ENCODE measurements at regions not wholly inside any gene's neighbourhood (a gene's known extent, or its start where the extent isn't known, plus 50 kb on each side); places are given as distances from the start of the nearest gene placed in this dataset.

- H3K4me1 ChIP-seq: no peaks in the 10 kb centered on the region
- intact Hi-C loops (cut with DNase I): no loop called here
- H3K27ac ChIP-seq: no peak overlapping the region
- H3K9me3 ChIP-seq: no peaks in the 10 kb centered on the region
- H3K27me3 ChIP-seq: no peaks in the 10 kb centered on the region
- no peak overlapping the region for H3K4me3 ChIP-seq (replicated peaks in 1 of 3)
- H3K36me3 ChIP-seq: no peaks in the 10 kb centered on the region
- DNase-seq: no peak
- TF ChIP-seq CTCF (IDR thresholded peaks at IDR 0.05) (no peak), POLR2A (IDR thresholded peaks at IDR 0.05) (no peak)
- 65 to 71% methylated on average over 7 to 8 of the region's 8 CpGs for WGBS, 2 donors
Measured at GRCh38 chr6:130577178-130577919, 211.5 kb downstream of the TMEM200A start.

- H3K27ac ChIP-seq: no peak overlapping the region
- H3K36me3 ChIP-seq: no peaks in the 10 kb centered on the region
- intact Hi-C loops (cut with DNase I): no loop called here
- DNase-seq: no peak
- 81 to 87% methylated on average over 3 of the region's 3 CpGs for WGBS, 2 donors
- no peaks in the 10 kb centered on the region for H3K27me3 ChIP-seq
- H3K4me1 ChIP-seq: no peaks in the 10 kb centered on the region
- no peaks in the 10 kb centered on the region for H3K9me3 ChIP-seq
- H3K4me3 ChIP-seq (replicated peaks in 1 of 3): no peak overlapping the region
- TF ChIP-seq POLR2A (IDR thresholded peaks at IDR 0.05) (no peak), CTCF (IDR thresholded peaks at IDR 0.05) (no peak)
Measured at GRCh38 chr6:130578713-130579112, 212.9 kb downstream of the TMEM200A start.

DNA sequence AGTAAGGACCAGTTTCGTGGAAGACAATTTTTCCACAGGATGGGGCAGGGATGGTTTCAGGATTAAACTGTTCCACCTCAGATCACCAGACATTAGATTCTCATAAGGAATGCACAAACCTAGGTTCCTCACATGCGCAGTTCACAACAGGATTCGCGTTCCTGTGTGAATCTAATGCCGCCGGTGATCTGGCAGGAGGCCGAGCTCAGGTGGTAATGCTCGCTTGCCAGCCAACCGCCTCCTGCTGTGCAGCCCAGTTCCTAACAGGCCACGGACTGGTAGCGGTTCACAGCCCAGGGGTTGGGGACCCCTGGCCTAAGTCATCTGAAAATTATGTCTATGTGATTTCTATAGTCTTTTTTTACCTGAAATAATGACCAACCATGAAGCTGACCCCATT lies 217.5 kb downstream of the TMEM200A start:
- TF ChIP-seq POLR2A (IDR thresholded peaks at IDR 0.05): no peak
- no peak for TF ChIP-seq CTCF (IDR thresholded peaks at IDR 0.05)
- no peaks in the 10 kb centered on the region for H3K36me3 ChIP-seq
- H3K27ac ChIP-seq: no peak overlapping the region
- no peaks in the 10 kb centered on the region for H3K4me1 ChIP-seq
- WGBS, 2 donors: 49 to 82% methylated on average over 3 to 11 of the region's 11 CpGs
- H3K9me3 ChIP-seq: no peaks in the 10 kb centered on the region
- H3K4me3 ChIP-seq (replicated peaks in 1 of 3): no peak overlapping the region
- intact Hi-C loops (cut with DNase I): no loop called here
- no peak for DNase-seq
- no peaks in the 10 kb centered on the region for H3K27me3 ChIP-seq

DNA sequence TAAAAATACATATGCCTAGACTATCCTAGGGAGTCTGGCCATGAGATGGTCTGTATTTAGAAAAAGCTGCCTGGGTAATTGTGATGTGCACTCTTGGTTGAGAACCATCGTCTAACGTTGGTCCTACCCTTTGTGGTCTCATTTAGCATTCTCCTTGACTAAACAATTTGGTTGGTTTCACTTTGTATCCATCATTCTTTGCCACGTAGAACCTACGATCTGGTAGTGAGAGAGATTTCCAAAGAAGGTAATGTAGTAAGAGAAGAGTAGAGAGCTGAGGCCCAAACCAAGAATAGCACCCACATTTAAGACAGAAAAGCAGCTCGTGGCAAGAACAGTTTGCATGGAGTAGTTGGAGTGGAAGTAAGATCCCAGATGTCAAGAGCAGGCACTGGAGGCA lies 219.8 kb downstream of the TMEM200A start:
- Histone ChIP-seq H3K9me3 (no peaks in the 10 kb centered on the region), H3K4me1 (no peaks in the 10 kb centered on the region), H3K36me3 (no peaks in the 10 kb centered on the region), H3K27ac (no peak overlapping the region), H3K4me3 (replicated peaks in 1 of 3) (no peak overlapping the region), H3K27me3 (no peaks in the 10 kb centered on the region)
- DNase-seq: no peak
- TF ChIP-seq CTCF (IDR thresholded peaks at IDR 0.05) (no peak), POLR2A (IDR thresholded peaks at IDR 0.05) (no peak)
- WGBS, 2 donors: 75 to 77% methylated on average over 5 of the region's 5 CpGs
- intact Hi-C loops (cut with DNase I): no loop called here

GRCh38 chr6:130587778-130588520 lies 222.1 kb downstream of the TMEM200A start:
- no peak for DNase-seq
- Histone ChIP-seq H3K27me3 (no peaks in the 10 kb centered on the region), H3K4me3 (replicated peaks in 1 of 3) (no peak overlapping the region), H3K9me3 (no peaks in the 10 kb centered on the region), H3K27ac (no peak overlapping the region), H3K36me3 (no peaks in the 10 kb centered on the region), H3K4me1 (no peaks in the 10 kb centered on the region)
- intact Hi-C loops (cut with DNase I): no loop called here
- no peak for TF ChIP-seq POLR2A (IDR thresholded peaks at IDR 0.05)
- no peak for TF ChIP-seq CTCF (IDR thresholded peaks at IDR 0.05)
- WGBS, 2 donors: 79 to 80% methylated on average over 2 of the region's 2 CpGs
